SU-DHL-6 (cell line): ENCODE measurements at regions not wholly inside any gene's neighbourhood (a gene's known extent, or its start where the extent isn't known, plus 50 kb on each side); places are given as distances from the start of the nearest gene placed in this dataset.

Experiments
- H2AFZ ChIP-seq: fragments of 200-600 bp; sonication (generic); 2 replicates; pipeline ENCODE4 v1.6.1; 2014; ENCODE audit warnings: low read depth, mild to moderate bottlenecking, moderate library complexity, mixed read lengths, antibody characterized with exemption, low read length; ENCODE audit not compliant: severe bottlenecking
- H3F3A ChIP-seq: fragments of 200-600 bp; shearing (Covaris generic); 2 replicates; pipeline ENCODE4 v1.6.0; 2016; ENCODE audit warnings: antibody characterized with exemption, mild to moderate bottlenecking; ENCODE audit not compliant: insufficient read depth
- H3K27ac ChIP-seq: fragments of 200-600 bp; sonication (generic); 2 replicates; pipeline ENCODE4 v1.5.1; 2016; ENCODE audit warnings: low read depth, mild to moderate bottlenecking, low read length, moderate library complexity, mixed read lengths
- H3K27me3 ChIP-seq: fragments of 200-600 bp; sonication (generic), shearing (Covaris generic); 2 replicates; pipeline ENCODE4 v1.6.0; 2014; ENCODE audit warnings: mild to moderate bottlenecking, low read length
- H3K36me3 ChIP-seq: fragments of 200-600 bp; sonication (generic); 2 replicates; pipeline ENCODE4 v1.6.1; 2014; ENCODE audit warnings: mild to moderate bottlenecking, low read length, mixed read lengths
- H3K4me2 ChIP-seq: fragments of 300-600, 200-600 bp; shearing (Covaris generic), sonication (generic); 2 replicates; pipeline ENCODE4 v1.6.0; 2014; ENCODE audit warnings: low read length, low read depth, mild to moderate bottlenecking; ENCODE audit not compliant: poor library complexity, severe bottlenecking
- H3K4me3 ChIP-seq: fragments of 200-600 bp; sonication (generic); 2 replicates; pipeline ENCODE4 v1.5.1; 2014; ENCODE audit warnings: antibody characterized with exemption, low read length, mild to moderate bottlenecking, mixed read lengths; ENCODE audit not compliant: insufficient read depth, poor library complexity, severe bottlenecking
- H3K79me2 ChIP-seq: fragments of 200-600 bp; sonication (generic); 2 replicates; pipeline ENCODE4 v1.6.1; 2014; ENCODE audit warnings: mild to moderate bottlenecking, low read length, moderate library complexity; ENCODE audit not compliant: insufficient read depth
- H3K9ac ChIP-seq: fragments of 200-600 bp; sonication (generic); 2 replicates; pipeline ENCODE4 v1.7.0; 2014; ENCODE audit warnings: mild to moderate bottlenecking, low read length
- H3K9me2 ChIP-seq: fragments of 200-600 bp; sonication (generic); replicated peaks from 2 replicates; pipeline ENCODE4 v1.6.1; 2014; ENCODE audit warnings: low read length; ENCODE audit not compliant: insufficient read depth
- H3K9me3 ChIP-seq: fragments of 200-600 bp; sonication (generic); 2 replicates; pipeline ENCODE4 v1.6.1; 2014; ENCODE audit warnings: low read length, mixed read lengths; ENCODE audit not compliant: insufficient read depth
- H4K20me1 ChIP-seq: fragments of 200-600 bp; sonication (generic); 2 replicates; pipeline ENCODE4 v1.6.1; 2014; ENCODE audit warnings: low read depth, mild to moderate bottlenecking, antibody characterized with exemption, low read length, moderate library complexity, mixed read lengths
- CTCF ChIP-seq: fragments of 200-600 bp; sonication (generic); IDR thresholded peaks from one replicate; pipeline ENCODE4 v1.5.1; 2017; ENCODE audit warnings: antibody characterized with exemption, mild to moderate bottlenecking, low read length, moderate library complexity; ENCODE audit not compliant: insufficient read depth, poor library complexity, severe bottlenecking
- EZH2phosphoT487 ChIP-seq: fragments of 200-600 bp; sonication (generic), shearing (Covaris generic); conservative IDR thresholded peaks from 2 replicates; pipeline ENCODE4 v1.6.1; 2018; ENCODE audit warnings: mild to moderate bottlenecking, antibody characterized with exemption, low read length, moderate library complexity, mixed read lengths

GRCh38 chr4:71081192-71081591 is 87.7 kb downstream of the DCK start:
- Histone ChIP-seq H3K27ac (no peak overlapping the region), H3K36me3 (no peaks in the 10 kb centered on the region), H3F3A (no peaks in the 10 kb centered on the region), H2AFZ (no peak overlapping the region), H3K79me2 (no peaks in the 10 kb centered on the region), H3K27me3 (no peaks in the 10 kb centered on the region), H4K20me1 (no peaks in the 10 kb centered on the region), H3K4me2 (no peak overlapping the region), H3K9ac (no peak overlapping the region), H3K9me2 (no peaks in the 10 kb centered on the region), H3K4me3 (no peak overlapping the region), H3K9me3 (no peaks in the 10 kb centered on the region)
- TF ChIP-seq EZH2phosphoT487 = no peak
- TF ChIP-seq CTCF = no peak

GRCh38 chr4:71093745-71094144 is 100.3 kb downstream of the DCK start:
- H3K4me2 ChIP-seq = no peak overlapping the region
- H3K79me2 ChIP-seq = no peaks in the 10 kb centered on the region
- H3F3A ChIP-seq = no peaks in the 10 kb centered on the region
- H3K36me3 ChIP-seq = no peaks in the 10 kb centered on the region
- H3K4me3 ChIP-seq = no peak overlapping the region
- no peak overlapping the region for H3K27ac ChIP-seq
- H3K9me2 ChIP-seq = no peaks in the 10 kb centered on the region
- no peaks in the 10 kb centered on the region for H3K9me3 ChIP-seq
- H3K9ac ChIP-seq = no peak overlapping the region
- H3K27me3 ChIP-seq = no peaks in the 10 kb centered on the region
- no peak overlapping the region for H2AFZ ChIP-seq
- H4K20me1 ChIP-seq = no peaks in the 10 kb centered on the region
- TF ChIP-seq EZH2phosphoT487 (no peak), CTCF (no peak)

- Histone ChIP-seq H3K9ac (no peak overlapping the region), H4K20me1 (no peaks in the 10 kb centered on the region), H3K27ac (no peak overlapping the region), H3K36me3 (no peaks in the 10 kb centered on the region), H3K79me2 (no peaks in the 10 kb centered on the region), H2AFZ (no peak overlapping the region), H3K9me2 (no peaks in the 10 kb centered on the region), H3K27me3 (no peaks in the 10 kb centered on the region), H3K9me3 (no peaks in the 10 kb centered on the region), H3K4me3 (no peak overlapping the region), H3F3A (no peaks in the 10 kb centered on the region), H3K4me2 (no peak overlapping the region)
- no peak for TF ChIP-seq CTCF
- no peak for TF ChIP-seq EZH2phosphoT487
These were observed 100.8 kb downstream of the DCK start for GRCh38 chr4:71094201-71094600.

- no peaks in the 10 kb centered on the region for H3K9me3 ChIP-seq
- H3K9ac ChIP-seq = no peak overlapping the region
- TF ChIP-seq CTCF (no peak), EZH2phosphoT487 (no peak)
- H3K4me3 ChIP-seq = no peak overlapping the region
- no peaks in the 10 kb centered on the region for H3K36me3 ChIP-seq
- no peaks in the 10 kb centered on the region for H3F3A ChIP-seq
- no peak overlapping the region for H2AFZ ChIP-seq
- no peaks in the 10 kb centered on the region for H3K27me3 ChIP-seq
- no peak overlapping the region for H3K4me2 ChIP-seq
- H3K79me2 ChIP-seq = no peaks in the 10 kb centered on the region
- H3K27ac ChIP-seq = no peak overlapping the region
- no peaks in the 10 kb centered on the region for H4K20me1 ChIP-seq
- H3K9me2 ChIP-seq = no peaks in the 10 kb centered on the region
These were observed 101.7 kb downstream of the DCK start for GRCh38 chr4:71095141-71095540.
